NCI-H748 (cell line): ENCODE measurements at regions not wholly inside any gene's neighbourhood (a gene's known extent, or its start where the extent isn't known, plus 50 kb on each side); places are given as distances from the start of the nearest gene placed in this dataset.

Source experiments
- DNase-seq: peaks from one replicate; lab custom pipeline; 2025; ENCODE audit not compliant: unreplicated experiment; lab: John Stamatoyannopoulos, UW

- DNase-seq, result no peak
Observed at GRCh38 chr9:88326936-88327335, 61.3 kb upstream of the SPIN1 start.

- DNase-seq, result no peak
Observed at GRCh38 chr9:88326015-88326414, 62.2 kb upstream of the SPIN1 start.

DNA sequence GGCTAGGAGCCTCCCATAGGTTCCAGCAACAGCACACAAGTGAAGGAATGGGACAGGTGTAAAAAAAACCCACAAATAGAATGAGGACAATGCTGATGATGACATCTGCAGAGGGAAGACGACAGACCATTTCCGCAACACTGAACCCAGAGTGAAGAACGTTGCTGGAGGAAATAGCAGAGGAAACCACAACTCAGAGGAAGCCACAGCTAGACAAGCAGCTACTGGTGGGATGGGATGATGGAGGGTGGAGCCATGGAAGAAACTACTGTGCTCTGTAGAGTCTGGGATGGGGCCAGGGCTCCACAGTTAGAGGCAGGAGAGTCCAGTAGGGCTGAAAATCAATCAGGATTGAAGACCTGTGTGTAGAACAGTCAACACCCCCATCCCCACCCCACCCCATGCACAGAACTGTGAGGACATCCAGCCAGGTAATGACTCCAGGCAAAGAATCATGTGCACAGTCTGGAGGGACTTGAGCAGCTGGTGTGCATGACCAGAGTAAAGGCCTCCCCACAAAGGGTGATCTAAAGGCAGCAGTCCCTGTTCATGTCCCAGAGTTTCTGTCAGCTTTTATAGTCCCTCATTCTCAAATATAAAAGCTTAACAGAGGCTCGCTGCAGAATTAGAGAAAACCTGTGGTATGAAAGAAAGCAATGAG is 65.2 kb upstream of the SPIN1 start:
- DNase-seq, result no peak

GRCh38 chr9:88321764-88322163 is 66.5 kb upstream of the SPIN1 start:
- DNase-seq, result no peak

GRCh38 chr9:88320748-88321415 is 67.4 kb upstream of the SPIN1 start:
- no peak for DNase-seq

DNA sequence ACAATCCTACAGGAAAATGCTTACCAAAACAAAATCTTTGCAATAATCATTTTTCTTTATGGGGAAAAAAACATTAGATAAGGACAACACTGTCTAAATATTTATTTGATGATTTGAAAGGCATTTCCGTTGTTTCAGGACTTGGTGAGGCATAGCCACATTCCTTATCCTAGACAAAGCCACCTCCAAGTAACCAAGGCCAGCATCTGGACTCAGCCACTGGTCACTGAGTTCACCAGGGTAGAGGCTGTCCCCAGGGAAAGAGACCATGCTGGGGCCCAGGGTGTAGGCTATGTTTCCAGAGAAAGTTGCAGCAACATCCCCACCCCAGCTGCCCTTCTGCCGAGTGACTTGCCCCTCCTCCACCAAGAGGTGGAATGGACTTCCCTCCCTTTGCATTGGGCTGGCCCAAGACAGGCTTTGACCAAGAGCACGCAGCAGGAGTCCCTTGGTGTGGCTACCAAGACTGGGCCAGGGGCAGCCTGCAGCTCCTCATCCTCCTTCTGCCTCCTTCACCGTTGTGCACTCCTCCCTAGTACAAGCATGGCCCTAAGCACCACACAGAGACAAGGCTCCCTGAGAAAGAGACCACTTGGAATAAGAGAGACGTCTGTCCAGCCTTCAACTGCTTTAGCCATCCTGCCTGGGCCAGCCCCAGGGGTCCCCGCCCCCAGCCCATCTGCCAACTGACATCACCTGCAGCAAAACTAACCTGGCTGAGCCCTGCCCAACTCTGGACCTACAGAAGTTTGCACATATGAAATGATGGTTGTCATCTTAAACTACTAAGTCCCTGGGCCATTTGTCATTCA is 68.1 kb upstream of the SPIN1 start:
- DNase-seq, result no peak

- DNase-seq, result no peak
Observed at GRCh38 chr9:88313364-88314220, 74.7 kb upstream of the SPIN1 start.

GRCh38 chr9:88312517-88313103 is 75.6 kb upstream of the SPIN1 start:
- DNase-seq, result no peak

DNA sequence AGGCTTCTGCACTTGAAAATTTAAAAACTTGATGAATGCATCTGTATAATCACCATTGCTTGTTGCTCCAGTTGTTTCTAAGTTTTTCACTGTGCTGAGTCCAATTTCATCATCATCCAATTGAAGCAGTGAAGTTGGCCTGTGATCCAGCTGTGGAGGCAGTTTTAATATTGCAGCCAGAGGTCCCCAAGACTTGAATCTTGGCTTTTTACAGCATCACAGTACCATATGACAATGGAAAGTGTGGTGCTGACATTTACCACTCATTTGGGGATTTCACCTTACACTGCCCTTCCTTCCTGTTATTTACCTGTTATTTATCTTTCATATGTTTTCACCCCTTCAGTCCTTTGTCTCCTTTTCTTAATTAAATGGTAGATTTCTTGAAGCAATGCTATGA is 76.2 kb upstream of the SPIN1 start:
- DNase-seq, result no peak

DNA sequence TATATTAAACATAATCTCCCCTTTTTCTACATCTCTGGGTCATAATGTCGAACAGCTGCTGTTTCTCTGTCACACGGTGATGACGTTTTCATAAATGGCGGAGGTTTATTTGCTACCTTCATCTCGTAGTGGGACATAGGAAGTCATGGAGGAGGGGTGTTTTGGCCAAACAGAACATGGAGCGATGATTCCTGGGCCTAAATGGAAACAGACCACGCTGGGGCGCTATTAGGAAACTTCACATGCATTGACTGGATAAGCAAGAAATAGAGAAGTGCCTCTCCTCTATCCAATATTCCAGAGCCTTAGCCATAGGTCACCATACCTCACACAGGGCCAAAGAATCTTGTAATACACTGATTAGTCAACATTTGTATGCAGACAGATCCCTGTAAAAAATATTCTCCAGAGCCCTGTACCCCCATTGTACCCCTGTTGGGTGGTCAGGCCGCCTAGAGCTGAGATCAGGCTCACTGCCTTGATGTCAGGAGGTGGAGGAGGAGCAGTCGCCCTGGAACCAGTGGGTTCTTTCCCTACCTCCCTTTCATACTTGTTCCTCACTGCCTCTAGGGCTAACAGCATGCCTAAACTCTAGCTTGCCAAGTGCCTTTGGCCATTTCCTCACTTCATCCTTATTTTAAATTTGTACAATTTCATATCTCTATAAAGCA is 77.8 kb upstream of the SPIN1 start:
- DNase-seq, result peak; percentile 28

- DNase-seq, result no peak
Observed at GRCh38 chr9:88308831-88309560, 79.2 kb upstream of the SPIN1 start.

GRCh38 chr9:88307136-88307535 is 81.1 kb upstream of the SPIN1 start:
- DNase-seq, result no peak

DNA sequence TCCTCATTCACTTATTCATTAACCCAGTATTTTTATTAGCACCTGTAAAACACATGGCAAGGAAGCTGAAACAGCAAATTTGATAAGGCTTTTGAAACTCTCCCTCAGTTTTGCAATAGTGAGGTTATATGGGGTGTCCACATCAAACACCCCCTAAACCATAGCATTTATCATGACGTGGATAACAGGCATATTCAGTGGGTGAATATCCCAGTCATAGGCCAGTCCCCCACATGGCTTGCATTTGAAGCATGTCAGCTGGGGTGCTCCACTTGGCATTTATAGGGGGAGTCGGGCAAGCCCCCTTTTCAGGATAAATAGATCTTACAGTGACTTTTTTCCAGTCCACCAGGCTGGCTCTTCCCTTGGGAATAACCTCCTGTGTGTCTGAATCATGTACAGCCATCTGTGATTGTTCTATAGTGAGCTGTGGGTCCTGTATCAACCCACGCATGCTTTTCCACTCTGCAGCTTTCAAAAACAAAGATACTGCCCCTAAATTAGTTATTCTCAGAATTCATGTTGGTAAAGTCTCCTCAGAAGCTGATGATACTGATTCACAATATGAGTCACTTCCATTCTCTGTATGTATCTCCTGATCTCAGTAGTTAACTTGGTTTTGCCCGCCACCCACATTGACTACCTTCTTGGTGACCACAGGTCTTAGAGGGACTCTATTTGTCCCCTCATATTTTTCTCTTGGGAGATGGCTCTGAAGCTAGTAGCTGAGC is 84.4 kb upstream of the SPIN1 start:
- DNase-seq, result no peak

DNA sequence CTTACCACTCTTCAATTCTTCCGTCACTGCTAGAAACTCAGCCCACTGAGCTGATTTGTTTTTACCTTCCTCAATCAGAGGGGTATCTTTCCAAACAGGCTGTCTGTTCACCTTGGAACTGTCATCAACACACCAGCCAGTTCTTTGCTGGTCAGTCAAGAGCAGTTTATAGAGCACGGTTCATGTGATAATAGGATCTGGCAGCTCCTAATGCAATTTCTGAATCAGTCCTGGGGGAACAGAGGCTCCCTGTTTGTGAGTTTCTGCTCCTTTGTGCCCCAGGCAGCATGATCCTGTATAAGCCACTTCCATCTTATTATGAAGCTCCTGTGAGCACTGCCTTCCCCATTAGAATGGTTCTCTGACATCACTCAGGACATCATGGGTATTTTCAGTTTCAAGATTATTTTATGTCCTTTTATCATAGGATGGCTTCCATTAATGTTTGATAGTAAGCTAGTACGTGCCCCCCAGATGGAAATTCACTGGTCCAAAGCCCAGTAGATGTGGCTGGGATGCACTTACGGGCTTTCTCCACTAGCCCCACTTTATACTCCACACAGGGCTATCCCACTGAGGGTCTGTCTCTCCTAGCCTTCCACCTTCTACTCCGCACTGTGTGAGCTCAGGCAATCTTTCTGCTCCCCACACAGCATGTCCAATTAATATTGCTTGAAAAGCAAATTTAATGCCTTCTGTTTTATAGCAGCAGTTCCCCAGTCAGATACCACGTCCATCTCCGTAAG is 85.5 kb upstream of the SPIN1 start:
- no peak for DNase-seq

- DNase-seq, result no peak
Observed at GRCh38 chr9:88300556-88300955, 87.7 kb upstream of the SPIN1 start.

DNA sequence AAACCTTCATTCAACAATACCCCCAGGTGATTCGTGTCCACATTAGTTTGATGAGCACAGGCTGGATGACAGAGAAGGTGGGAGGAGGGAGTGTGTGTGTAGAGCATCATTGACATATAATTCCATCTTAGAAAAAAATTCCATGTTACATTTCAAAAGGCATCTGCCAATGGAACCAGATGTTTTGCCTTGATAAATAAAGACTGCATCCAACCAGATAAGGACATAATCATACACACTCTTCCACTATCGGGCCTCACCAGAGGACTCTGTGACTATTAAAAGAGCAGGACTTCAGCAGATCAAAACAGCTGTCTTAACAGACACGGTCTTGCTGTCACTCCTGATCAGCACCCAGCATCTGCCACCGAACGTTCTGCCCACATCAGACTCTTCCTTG is 96.4 kb upstream of the SPIN1 start:
- DNase-seq, result no peak

GRCh38 chr9:88291056-88291455 is 97.2 kb upstream of the SPIN1 start:
- DNase-seq, result no peak

DNA sequence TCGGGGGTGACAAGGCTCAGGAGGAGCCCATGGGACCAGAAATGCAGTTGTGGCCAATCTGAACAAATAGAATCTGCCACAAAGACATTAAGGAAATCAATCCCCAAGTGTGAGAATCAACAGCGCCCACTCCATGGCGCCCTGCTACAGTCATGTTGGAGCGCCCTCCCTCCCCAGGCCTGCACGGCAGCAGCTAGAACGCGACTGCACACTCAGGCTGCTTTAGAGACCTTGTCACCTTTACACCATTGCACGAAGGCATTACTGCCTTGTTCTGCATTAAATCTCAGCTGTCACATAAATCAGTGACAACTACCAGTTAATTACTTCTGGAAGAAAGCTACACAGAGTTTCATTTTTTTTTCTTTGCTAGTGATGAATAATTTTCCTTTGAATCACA is 98.7 kb upstream of the SPIN1 start:
- DNase-seq, result no peak
